Lung microvascular endothelial cell (primary cell): ENCODE measurements at regions not wholly inside any gene's neighbourhood (a gene's known extent, or its start where the extent isn't known, plus 50 kb on each side); places are given as distances from the start of the nearest gene placed in this dataset.

Source experiments
- DNase-seq, 2 donors: peaks; one replicate each; pipeline versions ENCODE4 v3.0.0 to v3.0.0-alpha.2; 2010; ENCODE audit warnings: low read depth in 2 of 2

DNA sequence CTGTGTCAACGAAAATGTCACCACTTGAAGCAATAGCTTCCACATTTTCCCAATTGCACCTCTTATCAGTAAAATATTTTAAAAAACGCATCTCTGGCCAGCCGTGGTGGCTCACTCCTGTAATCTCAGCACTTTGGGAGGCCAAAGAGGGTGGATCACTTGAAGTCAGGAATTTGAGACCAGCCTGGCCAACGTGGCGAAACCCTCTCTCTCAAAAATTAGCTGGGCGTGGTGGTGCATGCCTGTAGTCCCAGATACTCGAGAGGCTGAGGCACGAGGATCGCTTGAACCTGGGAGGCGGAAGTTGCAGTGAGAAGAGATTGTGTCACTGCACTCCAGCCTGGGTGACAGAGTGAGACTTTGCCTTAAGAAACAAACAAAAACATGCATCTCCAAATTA is 210.1 kb upstream of the CHD1 start:
- DNase-seq = no peak

DNA sequence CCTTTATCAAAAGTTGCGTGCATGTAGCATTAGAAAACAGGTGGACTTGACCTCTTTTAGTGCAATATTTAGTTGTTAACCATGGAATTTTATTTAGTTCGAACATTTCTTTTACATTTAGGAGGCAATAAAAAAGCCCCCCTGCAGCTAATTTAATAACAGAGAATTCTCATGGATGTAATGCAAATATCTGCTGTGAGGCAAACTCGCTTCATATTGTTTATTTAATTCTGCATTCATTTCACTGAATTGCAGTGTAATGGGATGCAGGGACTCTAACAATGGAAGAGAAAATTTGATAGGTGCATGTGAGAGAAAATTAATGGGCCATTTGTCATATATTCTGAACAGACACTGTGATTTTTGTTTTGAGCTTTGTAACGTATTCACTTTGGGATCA is 205.1 kb upstream of the CHD1 start:
- DNase-seq = no peak

DNA sequence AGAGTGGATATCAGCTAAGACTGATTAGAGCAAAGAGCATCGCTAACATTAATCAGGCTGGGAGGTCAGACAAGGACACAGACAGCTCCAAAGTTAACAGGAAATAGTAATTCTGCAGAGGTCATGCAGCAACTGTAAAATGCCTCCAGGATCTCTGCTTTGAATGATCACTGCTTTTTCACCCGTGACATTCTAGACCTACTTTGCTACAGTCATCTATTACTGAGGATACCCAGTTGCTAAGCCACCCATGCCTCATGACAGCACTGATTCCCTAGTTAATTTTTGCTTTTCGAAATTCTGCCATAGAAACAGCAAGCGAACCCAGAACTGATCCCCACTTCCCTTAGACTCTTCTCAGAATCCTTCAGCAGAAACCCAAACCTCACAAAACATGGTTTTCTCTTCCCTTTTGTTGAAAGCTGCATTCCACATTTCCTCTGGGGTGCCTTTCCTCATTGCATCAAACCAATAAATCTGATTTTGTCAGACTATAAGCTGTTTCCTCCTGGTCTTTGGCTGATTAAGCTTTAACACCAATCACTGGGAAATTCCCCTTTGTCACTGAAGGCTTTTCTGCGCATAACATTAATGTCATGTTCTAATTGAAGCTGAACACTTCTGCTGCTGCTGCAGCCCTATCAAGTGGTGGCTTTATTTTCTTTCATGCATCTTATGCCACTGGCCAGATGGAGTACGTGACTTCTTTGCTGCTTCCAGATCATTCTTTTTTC is 201.1 kb upstream of the CHD1 start:
- DNase-seq = no peak

DNA sequence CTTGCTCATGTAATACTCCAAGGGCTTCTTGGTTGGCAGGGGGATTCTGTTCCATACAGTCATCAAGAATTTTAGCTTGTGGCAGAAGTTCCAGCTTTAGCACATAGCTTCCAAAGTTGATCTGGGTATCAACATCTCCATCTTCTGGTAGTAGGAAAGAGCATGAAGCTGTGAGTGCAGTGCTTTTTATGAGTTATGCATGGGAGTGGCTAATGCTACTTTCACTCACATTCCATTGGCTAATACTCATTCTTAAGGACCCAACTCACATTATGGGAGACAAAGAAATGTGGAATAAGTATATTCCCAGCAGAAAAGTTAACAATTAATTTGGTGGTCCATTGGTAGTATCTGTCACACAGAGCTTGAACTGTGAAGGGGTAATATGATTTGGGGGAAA is 194.2 kb upstream of the CHD1 start:
- no peak for DNase-seq

DNA sequence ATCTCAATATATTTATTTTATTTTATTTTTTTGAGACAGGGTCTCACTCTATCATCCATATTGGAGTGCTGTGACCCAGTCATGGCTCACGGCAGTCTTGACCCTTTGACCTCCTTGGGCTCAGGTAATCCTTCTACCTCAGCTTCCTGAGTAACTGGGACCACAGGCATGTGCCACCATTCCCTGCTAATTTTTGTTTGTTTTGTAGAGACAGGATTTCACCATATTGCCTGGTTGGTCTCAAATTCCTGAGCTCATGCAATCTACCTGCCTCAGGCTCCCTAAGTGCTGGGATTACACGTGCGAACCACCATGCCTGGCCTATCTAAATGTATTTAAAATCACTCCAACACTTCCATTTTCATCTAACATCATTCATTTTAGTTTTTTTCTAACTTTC is 190.5 kb upstream of the CHD1 start:
- no peak for DNase-seq

DNA sequence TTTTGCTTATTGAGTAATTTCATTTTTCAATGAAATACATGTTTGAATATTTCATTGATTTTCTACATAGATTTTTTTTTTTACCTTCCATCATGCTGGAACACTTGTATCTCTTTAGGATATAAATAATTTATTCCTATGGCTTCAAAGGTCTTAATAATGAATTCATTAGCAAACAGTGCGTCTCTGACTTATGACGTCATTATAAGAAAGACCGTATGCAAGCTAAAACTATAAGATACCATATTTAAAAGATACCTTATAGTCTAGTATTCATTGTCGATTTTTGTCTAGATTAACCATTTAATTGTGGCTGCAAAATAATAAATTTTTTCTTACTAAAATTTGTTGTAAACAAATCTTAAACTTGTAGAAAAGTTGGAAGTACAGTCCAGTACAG is 187.7 kb upstream of the CHD1 start:
- no peak for DNase-seq

DNA sequence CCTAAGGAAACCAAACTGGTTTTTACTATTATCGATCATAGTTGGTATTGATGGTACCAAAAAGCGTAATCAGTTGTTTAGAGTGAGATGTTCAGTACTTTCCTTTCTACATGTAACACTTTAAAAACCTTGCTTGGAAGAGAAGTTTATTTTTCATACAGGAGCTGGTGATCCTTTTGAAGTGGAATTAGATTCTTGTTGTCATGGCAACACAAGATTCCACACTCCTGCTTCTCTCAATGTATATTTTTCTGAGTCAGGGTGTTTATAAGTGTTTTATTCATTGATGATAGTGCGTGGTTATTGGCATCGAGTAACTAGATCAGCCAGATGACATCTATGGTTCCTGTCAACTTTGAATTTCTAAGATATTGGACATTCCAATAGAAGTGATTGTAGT is 181.1 kb upstream of the CHD1 start:
- no peak for DNase-seq

DNA sequence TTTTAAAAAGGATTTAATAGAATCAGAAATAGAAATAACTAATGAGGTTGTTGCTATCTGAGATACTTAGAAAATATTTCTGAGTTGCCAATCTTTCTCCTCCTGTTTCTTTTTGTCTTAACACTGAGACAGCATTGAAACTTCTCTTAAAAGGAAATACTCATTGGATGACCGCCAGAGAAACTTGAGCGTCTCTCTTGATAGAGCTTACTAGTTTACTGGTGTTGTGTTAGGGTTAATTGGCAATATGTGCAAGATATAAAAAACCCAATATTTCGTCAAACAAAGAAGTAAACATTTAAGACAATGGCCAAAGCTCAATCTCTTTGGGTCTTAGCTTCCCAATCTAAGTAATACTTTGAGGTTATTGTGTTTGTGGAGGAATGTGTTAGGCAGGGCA is 176.4 kb upstream of the CHD1 start:
- DNase-seq = peak in 1 of 2 donors; percentile 1

DNA sequence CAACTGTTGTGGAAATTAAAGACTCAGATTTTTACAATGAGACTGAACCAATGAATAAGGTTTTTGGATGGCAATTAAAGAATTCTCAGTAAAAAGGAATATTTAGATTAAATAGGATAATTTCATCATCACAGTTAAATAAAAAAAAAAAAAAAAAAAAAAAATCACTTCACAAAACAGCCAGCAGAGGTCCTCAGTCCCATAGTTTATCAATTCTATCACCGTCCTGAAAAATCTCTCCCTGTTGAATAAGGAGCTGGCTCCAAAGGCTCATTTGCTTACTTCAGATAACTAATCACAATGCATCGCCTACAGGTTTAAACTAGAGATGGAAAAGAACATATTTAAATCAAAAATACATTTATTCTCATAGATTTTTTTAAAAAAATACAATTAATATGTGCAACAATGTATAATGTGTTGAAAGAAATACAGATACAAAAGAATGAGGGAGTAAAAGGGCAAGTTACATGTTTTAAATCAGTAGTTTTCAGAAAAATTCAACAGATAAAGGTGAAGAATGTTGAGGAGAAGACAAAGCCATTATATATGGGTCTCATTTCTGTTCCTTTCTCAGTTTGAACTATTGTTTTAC is 175.8 kb upstream of the CHD1 start:
- peak; percentile 34 to 48 for DNase-seq

DNA sequence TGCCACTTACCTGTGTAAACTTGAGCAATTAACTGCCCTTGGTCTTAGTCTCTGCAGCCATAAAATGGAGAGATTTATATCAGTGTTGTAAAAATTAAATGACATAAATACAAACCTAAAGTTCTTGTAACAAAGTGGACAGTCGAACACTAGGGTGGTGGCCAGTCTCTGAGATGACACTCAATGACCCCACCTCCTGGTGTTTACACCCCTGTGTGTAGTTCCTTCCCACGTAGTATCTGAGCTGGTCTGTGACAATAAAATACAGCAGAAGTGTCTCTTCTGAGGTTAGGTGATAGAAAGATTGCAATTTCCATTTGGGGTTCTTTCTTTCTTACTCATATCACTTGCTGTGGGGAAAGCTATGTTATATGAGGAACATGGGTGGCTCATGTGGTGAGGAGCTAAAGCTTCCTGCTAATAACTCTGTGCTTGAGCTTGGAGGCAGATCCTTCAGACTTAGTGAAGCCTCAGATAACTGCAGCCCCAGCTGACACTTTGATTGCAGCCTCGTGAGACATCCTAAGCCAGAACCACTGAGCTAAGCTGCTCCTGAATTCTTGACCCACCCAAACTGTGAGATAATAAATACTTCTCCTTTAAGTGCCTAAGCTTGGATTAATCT is 173.4 kb upstream of the CHD1 start:
- DNase-seq = no peak

DNA sequence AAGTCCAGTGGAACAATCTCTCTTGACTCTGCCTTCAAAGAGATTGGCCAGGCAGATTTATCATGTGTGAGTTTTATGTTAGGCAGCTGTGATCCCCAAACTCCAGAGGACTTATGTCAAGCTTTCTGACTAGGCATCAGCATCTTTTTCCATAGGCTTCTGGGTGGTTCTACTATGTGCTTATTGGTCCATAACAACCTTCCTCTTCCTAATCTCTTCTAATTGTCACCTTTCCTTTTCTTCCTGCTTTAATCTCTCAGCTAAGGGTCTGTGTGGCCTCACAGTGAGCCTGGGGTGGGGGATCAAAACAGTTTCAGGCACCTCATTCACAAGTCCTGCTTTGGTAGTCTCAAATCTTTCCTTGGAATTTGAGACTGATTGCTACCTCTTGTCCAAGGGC is 170.9 kb upstream of the CHD1 start:
- no peak for DNase-seq

DNA sequence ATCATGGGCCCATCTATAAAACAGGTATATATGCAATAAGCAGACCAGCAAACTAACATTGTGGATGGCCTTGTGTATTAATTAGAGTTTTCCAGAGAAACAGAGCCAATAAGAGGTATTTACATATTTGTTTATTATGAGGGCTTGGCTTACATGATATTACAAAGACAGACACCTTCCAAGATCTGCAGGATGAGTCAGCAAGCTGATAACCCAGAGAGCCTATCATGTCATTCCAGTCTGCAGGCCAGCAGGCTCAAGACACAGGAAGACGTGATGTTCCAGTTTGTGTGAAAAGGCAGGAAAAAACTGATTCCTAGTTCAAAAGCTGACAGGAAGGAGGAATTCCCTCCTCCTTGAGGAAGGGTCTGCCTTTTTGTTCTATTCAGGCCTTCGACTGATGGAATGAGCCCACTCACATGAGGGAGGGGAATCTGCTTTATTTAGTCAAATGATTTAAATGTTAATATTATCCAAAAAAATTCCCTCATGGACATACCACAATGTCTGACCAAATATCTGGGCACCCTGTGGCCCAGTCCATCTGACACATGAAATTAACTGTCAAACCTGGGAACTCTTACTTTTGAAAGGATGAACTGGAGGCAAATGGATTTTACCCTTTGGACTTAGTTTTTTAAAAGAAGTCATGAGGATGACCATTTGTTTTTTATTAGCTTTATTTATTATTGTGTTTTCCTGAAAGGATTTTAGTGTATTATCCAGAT is 161.2 kb upstream of the CHD1 start:
- DNase-seq = no peak

DNA sequence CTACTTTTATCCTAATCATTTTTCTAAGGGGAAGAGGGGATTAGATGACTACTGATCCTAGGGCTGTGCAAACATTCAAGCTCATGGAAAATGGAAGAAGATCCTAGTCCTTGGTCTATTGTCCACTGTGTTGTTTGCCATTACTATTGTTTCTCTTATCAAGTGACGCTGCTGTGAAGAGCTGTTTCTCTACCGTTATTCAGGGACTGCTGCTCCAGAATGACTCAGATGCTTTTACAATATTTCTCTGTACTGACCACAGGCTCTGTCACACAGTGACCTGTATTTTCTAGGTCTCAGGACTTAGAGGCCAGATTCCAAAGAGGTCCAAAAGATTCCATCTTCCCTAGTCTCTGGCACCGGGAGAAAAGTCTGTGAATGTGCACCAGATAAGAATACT is 159.5 kb upstream of the CHD1 start:
- no peak for DNase-seq

DNA sequence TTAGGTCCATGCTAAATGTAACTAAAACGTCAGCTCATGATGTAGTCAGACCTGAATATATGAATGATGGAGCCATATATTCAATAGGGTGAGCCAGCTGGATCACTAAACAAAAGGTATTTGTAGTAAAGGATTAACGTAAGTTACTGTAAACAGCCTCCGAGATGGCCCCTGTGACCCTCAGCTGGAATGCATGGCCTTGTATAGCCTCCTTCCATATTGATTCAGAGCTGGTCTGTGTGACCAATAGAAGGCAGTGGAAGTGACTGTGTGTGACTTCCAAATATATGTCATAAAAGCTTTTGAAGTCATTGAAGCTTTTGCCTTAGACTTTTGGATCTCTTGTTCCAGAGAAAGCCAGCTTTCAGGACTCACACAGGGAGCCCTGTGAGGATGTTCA is 154.4 kb upstream of the CHD1 start:
- no peak for DNase-seq

DNA sequence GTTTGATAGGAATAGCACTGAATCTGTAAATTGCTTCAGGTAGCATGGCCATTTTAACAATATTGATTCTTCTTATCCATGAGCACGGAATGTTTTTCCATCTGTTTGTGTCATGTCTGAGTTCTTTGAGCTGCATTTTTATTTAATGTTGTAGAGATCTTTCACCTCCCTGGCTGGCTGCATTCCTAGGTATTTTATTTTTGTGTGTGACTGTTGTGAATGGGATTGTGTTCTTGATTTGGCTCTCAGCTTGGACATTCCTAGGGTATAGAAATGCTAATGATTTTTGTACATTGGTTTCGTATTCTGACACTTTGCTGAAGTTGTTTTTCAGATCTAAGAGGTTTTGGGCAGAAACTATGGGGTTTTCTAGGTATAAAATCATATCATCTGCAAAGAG is 152.9 kb upstream of the CHD1 start:
- no peak for DNase-seq

DNA sequence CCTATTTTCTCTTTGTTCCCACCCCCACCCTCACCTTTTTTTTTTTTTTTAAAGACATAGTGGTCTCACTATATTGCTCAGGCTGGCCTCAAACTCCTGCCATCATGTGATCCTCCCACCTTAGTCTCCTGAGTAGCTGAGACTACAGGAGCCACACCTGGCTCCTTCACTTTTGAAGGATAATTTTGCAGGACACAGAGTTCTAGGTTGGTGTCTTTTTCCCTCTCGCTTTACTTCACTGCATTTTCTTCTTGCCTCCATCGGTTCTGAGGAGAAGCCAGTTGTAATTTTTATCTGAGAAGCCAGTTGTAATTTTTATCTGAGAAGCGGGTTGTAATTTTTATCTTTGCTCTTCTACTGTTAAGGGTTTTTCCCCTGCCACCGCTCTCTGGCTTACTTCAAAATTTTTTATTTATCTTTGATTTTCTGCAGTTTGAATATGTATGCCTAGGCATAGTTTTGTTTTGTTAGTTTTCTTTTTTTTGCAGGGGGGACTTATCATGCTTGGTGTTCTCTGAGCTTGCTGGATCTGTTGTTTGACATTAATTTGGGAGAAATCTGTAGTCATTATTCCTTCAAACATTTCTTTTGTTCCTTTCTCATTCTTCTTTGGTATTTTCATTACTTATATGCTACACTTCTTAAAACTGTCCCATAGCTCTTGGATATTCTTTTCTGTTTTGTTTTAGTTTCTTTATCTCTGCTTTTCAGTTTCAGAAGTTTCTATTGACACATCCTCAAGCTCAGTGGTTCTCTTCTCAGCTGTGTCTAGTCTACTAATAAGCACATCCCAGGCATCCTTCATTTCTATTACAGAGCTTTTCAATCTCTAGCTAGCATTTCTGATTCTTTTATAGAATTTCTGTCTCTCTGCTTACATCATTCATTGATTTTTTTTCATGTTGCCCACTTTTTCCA is 148.2 kb upstream of the CHD1 start:
- no peak for DNase-seq

DNA sequence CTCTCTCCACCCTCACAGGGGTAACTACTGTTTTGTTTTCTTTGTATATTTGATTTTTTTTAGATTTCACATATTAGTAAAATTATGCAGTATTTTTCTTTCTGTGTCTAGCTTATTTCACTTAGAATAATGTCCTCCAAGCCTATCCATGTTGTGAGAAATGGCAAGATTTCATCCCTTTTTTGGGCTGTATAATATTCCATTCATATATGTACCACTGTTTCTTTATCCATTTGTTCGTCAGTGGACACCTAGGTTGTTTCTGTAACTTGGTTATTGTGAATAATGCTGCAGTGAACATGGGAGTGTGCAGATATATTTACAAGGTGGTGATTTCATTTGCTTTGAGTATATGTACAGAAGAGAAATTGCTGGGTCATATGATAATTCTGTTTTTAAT is 144.0 kb upstream of the CHD1 start:
- no peak for DNase-seq

DNA sequence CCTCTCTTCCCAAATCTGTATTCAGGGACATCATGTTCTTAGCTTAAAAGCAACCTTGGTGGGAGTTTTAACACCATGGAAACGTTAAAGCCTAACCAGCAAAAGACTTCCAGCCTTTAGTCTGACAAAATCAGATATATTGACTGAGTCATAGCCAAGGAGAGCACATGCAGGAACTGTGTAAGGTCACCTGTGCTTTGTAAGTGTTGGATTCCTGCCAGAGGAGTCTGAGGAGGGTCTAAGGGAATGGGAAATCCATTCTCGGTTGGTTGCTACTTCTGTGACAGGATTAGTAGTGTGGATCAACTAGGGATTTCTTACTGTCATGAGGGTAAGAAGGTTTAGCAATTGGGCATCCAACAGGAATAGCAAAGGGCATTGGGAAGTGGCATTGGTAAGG is 142.0 kb upstream of the CHD1 start:
- DNase-seq = no peak

DNA sequence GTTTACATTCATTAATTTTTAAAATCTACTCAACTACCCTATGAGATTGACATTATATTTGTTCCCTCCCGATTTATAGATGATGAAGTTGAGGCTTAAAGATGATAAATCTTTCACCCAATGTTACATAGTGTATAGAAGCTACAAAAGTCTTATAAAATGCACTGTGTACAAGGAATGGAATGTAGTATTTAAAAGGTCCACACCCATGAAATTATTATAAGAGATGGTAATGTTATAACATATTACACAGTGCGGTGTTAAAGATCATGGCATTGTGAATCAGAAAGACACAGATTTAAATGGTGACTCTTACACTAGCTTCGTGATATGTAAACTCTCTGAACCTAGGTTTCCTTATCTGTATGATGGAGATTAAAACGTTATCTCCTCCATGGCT is 141.6 kb upstream of the CHD1 start:
- no peak for DNase-seq

DNA sequence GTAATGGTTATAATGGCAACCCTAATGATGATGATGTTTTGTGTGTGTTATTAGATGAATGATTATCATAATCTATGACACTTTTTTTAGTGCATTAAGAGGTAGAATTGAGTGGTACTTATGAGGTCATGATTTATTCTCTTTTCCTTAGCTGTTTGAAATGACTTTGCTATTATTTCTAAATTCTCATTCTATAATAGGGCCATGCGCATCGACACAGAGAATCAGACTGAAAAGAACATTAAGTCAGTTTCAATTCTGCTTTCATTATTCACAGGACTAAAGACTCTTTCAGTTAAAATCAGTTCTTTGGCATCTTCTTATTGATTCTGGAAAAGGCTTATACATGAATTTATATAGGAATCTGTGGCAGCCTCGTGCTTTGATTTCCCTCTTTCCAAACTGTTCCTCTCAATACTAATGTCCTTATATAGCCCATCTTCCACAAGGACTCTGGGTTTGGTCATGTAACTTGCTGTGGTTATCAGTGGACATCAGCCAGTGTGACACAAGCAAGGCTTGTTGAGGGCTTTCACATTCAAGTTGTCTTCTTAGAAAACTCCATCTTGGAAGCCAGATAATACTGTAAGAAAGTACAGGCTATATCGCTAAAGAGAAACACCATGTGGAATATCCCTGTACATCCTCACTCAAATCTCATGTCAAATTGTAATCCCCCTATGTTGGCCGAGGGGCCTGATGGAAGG is 140.3 kb upstream of the CHD1 start:
- no peak for DNase-seq

DNA sequence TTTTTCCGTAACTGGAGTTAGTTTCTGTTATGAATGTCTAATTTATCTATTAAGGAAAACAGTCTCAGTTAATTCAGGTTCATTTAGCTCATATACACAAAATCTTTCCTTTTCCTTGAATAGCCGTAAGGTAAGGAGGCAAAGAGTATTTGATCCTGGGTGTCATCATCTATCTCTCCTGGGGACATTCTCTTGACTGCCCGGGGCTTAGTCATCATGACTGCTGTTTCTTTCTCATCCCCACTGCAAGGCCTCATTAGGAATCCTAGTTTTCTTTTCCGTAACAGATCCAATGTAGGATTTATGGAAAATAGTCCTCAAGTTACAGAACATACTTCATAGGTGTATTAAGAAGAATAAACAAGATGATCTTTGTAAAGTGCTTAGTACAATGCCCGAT is 134.9 kb upstream of the CHD1 start:
- no peak for DNase-seq
